ENCODE measurements at regions not wholly inside any gene's neighbourhood (a gene's known extent, or its start where the extent isn't known, plus 50 kb on each side); places are given as distances from the start of the nearest gene placed in this dataset.

GRCh38 chr3:167918686-167919085, 177.0 kb downstream of the GOLIM4 start:
- TF ChIP-seq CTCF (IDR thresholded peaks at IDR 0.05; ENCODE audit: extremely low read depth in 1 of 2, insufficient read depth in 1 of 2, low read depth in 1 of 2, low read length in 2 of 2), result no peak
- TF ChIP-seq POLR2A (IDR thresholded peaks at IDR 0.05; ENCODE audit: low read depth, low read length), result no peak
- no peak for TF ChIP-seq MYC (IDR thresholded peaks at IDR 0.05; ENCODE audit: low read depth, low read length)
- TF ChIP-seq POLR2AphosphoS5 (IDR thresholded peaks at IDR 0.05; ENCODE audit: insufficient read depth, low read depth, low read length), result no peak
- no peak for TF ChIP-seq EZH2 (IDR thresholded peaks at IDR 0.05; ENCODE audit: borderline replicate concordance, low read depth, low read length, severe bottlenecking)

Measured in endothelial cell of umbilical vein (primary cell).